Uterus (tissue), 2 donors: ENCODE measurements at regions not wholly inside any gene's neighbourhood (a gene's known extent, or its start where the extent isn't known, plus 50 kb on each side); places are given as distances from the start of the nearest gene placed in this dataset.
"Not testable (repeated sequence)": the region's sequence is repeated elsewhere in the genome, so short reads cannot be mapped to it uniquely, and the experiment has no call there.

ENCODE experiments used
- POLR2A ChIP-seq, 2 donors: fragments of 450-650 bp; IDR thresholded peaks; one replicate each; pipeline ENCODE4 v1.6.1; 2016; ENCODE audit warnings: antibody characterized with exemption in 2 of 2, mild to moderate bottlenecking in 1 of 2, moderate library complexity in 1 of 2
- TF ChIP-seq, protein P1 (sequence below), 4 experiments: fragments of 200-600 bp in 2 of 4; fragments of 450-650 bp in 2 of 4; sonication (generic) in 2 of 4; IDR thresholded peaks; one replicate each; pipeline ENCODE4 v1.5.1; 2016 to 2019; ENCODE audit warnings: antibody characterized with exemption in 4 of 4, mild to moderate bottlenecking in 2 of 4, moderate library complexity in 1 of 4

DNA sequence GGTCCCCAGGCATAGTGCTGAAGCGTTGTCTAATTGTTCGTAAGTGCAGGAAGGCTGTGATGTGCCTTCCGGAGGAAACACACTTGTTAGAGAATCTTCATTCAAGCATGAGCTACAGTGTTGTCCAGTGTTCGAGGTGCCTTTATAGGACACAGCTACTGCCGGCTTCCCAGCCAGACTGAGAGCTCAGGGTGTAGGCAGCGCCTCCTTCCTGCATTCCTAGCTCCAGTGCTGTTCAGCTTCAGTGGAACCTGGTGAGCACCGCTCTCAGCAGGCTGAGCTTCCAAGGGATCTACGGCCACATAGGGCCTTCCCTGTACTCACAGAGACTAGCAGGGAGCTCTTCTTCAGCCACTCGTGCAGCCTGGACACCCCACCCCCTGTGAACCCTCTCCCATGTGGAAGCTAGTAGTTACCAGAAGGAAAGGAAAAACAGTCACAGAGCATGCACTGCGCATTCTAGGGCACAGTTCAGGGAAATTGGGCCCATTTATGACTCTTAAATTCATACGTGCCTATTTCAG lies 87.9 kb upstream of the UXS1 start:
- TF ChIP-seq POLR2A (IDR thresholded peaks at IDR 0.05): not testable (repeated sequence)
- TF ChIP-seq, protein P1, sequence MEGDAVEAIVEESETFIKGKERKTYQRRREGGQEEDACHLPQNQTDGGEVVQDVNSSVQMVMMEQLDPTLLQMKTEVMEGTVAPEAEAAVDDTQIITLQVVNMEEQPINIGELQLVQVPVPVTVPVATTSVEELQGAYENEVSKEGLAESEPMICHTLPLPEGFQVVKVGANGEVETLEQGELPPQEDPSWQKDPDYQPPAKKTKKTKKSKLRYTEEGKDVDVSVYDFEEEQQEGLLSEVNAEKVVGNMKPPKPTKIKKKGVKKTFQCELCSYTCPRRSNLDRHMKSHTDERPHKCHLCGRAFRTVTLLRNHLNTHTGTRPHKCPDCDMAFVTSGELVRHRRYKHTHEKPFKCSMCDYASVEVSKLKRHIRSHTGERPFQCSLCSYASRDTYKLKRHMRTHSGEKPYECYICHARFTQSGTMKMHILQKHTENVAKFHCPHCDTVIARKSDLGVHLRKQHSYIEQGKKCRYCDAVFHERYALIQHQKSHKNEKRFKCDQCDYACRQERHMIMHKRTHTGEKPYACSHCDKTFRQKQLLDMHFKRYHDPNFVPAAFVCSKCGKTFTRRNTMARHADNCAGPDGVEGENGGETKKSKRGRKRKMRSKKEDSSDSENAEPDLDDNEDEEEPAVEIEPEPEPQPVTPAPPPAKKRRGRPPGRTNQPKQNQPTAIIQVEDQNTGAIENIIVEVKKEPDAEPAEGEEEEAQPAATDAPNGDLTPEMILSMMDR (IDR thresholded peaks at IDR 0.05): not testable (repeated sequence)
